Stimulated activated CD4-positive, alpha-beta T cell treated with anti-CD3 and anti-CD28 coated beads, Interleukin-12 subunit alpha, Interleukin-12 subunit beta, amount 100 ng/mL, for 48 hours (primary cell): ENCODE measurements at regions not wholly inside any gene's neighbourhood (a gene's known extent, or its start where the extent isn't known, plus 50 kb on each side); places are given as distances from the start of the nearest gene placed in this dataset.

ENCODE experiments used
- DNase-seq, 3 donors: peaks; one replicate each; pipeline ENCODE4 v3.0.0-alpha.2; 2020; ENCODE audit warnings: low read depth in 2 of 3, low spot score in 1 of 3

DNA sequence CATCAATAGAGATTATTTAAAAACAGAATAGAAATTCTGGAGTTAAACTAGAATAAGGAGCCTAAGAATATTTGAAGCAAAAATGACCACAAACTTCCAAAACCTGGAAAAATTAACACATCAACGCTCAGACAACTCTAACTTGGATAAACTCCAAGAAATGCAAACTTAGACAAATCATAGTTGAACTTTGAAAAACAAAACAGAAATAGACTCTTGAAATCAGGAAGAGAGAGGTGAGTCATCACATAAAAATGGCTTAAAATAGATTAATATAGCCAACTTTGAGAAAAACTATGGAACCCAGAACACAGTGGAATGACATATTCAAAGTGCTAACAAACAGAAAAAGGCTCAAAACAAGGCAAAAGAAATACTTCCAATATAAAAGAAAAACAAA lies 974.2 kb downstream of the JRKL start:
- no peak for DNase-seq

DNA sequence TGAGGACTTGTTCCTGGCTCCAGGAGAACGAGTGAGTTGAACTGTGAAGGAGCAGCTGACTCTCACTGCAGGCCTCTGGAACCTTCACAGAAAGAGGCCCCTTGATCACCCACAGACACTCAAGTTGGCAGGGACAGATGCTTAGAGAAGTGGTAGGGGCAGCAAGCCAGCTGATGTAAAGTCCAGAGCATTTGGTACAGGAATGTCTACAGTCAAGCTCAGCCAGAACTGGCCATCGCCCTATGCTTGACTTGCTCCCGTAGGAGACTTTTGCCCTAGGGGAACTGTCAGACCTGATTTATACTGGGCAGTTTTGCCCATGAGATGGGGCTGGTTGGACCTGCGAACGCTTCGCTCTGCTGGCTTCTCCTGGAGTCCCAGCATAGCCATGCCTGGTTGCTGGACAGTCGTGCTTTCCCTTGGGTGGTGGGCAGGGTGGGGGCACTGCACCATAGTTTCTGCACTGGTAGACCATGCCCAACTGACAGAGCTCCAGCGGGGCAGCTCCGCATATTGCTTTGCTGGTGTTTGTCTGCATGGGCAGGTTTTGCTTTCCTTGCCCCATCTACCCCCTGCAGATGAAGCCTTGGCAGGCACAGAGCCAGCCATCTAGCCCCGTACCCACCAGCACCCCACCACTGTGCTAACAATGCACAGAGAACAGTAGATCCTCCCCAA lies 977.7 kb downstream of the JRKL start:
- DNase-seq = no peak

DNA sequence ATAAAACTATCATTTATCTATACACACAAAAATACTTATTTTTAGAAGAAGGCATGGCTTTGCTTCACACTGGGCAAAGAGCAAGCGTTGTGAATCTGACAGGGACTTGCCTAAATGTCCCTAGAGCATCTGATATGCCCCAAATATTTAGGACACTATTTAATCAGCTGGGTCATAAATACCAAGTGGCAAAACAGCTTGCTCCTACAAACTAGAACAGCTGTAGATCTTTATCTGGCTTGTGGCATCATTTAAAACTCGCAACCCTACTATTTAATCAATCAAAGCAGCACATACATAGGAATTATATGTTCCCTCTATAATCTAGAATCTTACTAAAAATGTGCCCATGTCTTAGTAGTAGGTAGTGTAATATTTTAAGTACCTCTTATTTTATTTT lies 999.5 kb downstream of the JRKL start:
- DNase-seq = no peak

DNA sequence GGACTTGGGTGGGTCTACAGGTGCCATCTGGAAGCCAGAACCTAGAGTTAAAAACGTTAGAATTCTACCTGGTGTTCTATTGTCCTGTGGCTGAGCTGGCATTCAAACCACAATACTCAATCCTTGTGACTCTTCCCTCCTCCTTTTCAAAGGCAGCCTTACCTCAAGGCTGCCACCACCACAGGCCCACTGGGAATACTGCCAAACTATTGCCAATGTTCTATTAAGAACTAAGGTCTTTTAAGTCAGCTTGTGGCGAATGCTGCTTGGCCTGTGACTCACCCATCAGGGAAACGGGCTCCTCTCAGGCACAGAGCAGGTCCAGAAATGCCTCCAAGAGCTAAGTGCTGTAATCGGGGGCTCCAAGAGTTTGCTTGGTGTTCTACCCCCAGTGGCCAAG lies 1008.4 kb downstream of the JRKL start:
- no peak for DNase-seq

DNA sequence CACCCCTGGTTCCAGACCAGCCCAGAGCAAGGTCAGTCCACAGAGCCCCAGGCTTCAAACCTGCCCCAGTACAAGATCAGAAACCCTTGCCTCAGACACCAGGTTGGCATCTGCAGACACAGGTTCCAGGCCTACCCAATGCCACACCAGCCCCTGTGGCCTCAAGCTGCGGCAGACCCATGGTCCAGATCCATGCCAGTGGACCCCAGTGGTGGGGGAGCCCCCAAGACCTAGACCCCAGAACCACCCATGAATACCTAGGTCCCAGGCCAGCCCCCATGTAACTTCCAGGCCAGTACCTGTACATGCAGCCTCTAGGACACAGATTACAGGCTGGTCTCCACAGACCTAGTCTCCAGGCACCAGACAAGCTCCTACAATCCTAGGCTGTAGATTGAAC lies 1019.3 kb downstream of the JRKL start:
- DNase-seq = no peak

DNA sequence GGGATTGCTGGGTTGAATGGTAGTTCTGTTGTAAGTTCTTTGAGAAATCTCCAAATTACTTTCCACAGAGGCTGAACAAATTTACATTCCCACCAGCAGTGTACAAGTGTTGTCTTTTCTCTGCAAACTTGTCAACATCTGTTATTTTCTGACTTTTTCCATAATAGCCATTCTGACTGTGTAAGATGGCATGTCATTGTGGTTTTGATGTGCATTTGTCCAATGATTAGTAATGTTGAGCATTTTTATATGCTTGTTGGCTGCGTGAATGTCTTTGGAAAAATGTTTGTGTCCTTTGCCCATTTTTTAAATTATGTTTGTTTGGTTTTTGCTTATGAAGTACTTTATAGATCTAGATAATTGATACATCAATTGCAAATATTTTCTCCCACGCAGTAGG lies 1025.0 kb downstream of the JRKL start:
- DNase-seq = no peak

DNA sequence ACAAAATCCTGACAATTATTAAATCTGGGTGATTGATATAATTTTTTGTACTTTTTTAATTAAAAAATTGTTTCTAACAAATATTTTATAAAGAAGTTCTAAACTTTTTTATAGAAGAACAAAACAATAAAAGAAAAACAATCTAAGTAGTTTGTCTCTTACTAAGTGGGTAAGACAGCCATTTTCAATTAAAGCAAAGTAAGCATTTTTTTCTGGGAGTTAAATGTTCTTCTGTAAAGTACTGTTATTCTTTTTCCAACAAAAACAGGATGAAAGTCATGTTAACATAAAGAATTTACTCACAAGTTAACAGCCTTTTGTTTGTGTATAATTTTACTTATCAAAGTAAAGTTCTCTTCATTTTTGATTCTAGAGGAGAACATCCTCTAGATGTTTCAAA lies 1029.9 kb downstream of the JRKL start:
- no peak for DNase-seq

DNA sequence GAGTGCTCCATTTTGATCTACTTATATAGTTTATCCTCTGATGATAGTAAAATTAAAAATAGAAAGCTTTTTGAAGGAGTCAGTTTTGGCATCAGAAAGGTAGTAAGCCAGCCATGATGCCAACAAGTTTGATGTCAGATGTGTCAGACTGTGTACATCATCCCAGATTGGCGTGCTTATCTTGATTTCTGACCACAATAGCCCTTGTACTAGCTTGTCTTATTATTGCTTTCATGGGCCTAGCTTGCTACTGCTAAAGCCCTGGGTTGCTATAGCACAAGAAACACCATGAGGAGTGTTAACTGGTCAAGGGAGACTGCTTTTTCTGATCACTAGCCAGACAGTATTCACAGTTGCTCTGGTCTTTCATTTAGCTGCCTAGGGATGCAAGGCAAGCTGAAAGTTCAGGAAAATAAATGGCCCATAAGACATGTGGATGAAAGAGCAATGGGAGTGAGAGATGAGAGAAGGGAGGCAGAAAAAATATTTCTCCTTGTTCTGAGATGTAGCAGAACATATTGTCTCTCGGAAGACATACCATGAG lies 1038.5 kb downstream of the JRKL start:
- DNase-seq = no peak

DNA sequence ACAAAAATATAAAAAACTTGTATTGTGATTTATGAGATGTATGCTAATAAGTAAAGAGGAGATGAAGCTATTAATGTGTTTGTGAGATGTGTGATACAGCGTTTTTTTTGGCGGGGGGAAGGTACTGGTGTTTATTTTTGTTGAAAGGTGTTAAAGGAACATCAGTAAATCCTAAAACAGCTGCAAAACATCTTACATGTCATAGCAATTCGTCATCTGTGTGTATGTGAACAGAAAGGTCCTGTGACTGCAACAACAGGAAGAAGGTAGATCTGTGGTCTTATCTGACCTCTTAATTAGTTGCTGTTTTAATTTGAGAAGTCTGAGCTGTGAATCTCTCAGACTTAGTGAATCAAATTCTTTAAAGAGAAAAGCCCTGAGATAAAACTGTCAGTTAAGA lies 1041.1 kb downstream of the JRKL start:
- no peak for DNase-seq

DNA sequence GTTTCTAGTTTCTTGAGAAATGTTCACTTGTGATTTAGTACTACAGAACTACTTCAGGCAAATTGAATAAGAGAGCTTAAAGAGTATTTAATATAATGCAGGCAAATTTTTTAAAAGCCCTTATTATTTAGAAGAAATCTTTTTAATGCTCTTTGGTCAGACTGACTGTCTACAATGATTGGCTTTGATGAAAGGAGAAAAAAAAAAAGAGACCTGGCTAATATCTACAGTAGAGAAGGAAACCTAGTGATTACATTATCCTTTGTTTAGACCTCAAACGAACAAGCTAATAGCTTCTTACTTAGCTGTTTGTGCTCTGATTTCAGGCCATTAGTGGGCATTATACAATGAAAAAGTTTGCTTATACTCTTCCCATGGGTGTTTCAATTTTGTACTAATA lies 1043.1 kb downstream of the JRKL start:
- no peak for DNase-seq

DNA sequence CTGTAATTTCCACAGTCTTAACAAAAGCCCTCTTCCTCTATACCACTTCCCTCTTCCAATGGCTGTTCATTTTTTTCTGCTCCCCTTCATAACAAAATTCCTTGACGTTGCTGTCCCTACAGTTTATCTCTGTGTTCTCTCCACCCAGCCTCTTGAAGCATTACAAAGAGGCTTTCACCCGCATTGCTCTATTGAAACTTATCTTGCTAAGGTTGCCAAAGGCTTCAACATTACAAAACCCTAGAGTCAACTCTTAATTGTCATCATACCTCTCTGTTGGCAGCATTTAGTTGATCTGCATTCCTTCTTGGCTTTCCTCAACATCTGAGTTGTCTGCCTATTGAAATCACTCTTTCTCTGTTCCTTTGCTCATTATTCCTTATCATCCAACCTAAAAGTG lies 1055.7 kb downstream of the JRKL start:
- no peak for DNase-seq

DNA sequence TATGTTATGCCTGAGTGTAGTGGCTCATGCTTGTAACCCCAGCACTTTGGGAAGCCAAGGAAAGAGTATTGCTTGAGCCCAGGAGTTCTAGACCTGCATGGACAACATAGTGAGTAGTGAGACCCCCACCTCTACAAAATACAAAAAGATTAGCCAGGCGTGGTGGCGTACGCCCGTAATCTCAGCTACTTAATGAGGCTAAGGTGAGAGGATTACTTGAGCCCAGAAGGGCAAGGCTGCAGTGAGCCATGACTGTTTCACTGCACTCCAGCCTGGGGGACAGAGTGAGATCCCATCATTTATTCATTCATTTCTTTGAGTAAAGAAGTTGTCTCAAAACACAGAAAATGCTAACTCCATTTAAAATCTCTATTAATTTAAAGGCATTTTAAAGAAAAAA lies 1061.6 kb downstream of the JRKL start:
- no peak for DNase-seq

DNA sequence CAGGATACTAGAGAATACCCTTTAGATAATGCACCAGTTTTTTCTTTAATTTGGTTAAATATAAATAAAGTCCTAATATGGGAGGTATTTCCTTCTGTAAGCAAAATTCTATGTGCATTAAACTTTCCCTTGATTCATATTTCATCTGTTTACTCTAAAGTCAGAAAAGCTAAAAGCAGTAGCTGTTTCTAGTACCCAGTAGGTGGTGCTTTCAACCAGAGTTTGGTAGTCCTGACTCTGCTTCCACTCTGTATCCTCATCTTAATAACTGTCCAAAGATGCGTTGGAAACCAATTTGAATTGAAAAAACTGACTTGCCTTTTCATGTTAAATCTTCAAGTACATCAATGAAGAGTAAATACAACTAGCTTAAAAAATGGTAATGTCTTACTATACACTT lies 1065.2 kb downstream of the JRKL start:
- DNase-seq = no peak

DNA sequence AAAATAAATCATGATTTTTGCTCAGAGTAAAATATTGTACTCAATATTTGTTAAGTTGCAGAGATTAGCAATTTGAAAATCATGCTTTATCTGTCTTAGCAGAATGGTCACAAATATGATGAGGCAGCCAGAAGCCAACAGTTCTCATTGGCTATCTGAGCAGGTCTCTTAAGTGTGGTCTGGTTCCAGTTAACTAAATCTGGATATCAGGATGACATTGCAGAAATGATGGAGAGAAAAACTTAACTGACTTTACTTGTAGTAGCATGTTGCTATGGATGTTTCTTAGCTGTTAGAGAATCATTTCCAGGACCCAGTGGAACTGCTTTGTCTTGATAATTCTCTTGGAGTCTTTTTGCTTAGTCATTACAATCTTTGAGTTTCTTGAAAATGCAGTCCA lies 1070.3 kb downstream of the JRKL start:
- no peak for DNase-seq

DNA sequence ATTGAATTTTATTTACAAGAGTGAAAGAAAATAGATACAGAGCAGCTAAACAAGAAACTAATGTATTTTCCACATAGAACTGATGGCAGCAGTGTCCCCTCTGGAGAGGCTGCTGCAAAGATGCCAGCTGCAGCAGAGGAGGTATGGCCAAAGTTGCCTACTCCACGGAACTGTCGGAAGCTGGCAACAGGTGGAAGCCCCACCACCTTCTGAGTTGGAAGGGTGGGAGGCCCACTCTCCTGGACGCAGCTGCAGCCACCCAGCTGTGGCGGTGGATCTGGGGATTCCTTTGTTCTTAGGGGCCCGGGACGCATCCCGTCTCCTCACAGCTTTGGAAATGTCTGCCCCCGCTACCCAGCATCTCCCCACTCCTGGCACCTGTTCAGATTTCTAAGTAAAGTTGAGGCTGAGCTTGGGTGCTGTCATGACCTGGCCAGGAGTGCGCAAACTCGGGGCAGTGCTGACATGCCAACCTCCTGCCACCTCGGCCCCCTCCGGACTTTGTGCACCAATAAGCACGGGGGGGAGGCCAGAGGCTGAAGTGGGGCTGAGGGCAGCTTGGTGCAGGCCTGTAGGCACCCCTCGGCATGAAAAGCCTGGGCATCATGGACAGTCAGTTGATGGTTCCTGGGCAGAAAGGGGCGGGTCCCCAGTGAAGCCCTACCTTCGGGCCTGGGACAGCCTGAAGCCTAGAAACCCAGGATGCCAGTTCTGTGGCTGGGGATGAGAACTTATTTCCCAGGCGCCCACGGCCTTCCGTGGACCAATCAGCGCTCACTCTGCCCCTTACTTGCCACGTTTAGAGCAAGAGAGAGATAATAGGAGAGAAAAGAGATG lies 1071.4 kb downstream of the JRKL start:
- no peak for DNase-seq

DNA sequence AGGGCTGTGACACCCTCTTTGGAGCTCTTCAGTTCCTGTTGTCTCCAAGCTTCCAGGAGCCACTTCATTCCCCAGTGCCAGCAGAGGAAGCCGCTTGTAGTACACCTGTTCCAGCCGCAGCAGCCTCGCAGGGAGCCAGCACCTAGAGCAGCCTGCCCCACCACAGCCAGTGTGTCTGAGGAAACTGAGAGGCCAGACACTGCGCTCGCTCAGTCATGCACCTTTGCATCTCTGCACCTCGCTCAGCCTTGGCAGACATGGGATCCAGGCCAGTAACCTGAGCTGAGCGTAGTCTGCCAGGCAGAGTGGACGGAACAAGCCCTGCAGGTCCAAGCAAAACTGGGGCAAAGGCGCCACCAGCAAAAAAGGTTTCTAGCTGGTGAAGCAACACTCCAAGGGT lies 1072.1 kb downstream of the JRKL start:
- no peak for DNase-seq

DNA sequence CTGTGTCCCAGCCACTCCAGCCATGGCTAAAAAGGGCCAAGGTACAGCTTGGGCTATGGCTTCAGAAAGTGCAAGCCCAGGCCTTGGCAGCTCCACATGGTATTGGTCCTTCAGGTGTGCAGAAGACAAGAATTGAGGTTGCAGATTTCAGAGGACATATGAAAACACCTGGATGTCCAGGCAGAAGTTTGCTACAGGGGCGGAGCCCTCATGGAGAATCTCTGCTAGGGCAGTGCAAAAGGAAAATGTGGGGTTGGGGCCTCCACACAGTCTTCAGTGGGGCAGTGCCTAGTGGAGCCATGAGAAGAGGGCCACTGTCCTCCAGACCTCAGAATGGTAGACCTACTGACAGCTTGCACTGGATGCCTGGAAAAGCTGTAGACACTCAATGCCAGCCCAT lies 1074.1 kb downstream of the JRKL start:
- DNase-seq = no peak

DNA sequence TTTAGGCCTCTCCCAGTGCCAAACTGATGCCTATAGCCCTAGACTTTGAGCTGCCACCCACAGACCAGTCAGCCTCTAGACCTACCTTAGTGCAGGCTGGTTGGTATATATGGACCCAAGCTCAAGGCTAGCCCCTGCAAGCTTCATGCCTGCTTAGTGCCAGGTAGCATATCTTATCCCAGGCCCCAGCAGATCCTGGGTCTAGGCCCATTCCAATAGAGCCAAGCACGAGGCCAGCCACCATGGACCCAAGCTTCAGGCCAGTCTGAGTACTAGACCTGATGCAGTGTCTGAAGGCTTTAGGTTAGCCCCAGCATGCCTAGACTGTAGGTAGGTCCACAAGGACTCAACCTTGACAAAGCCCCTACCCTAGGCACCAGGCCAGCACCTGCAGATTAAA lies 1081.7 kb downstream of the JRKL start:
- no peak for DNase-seq

DNA sequence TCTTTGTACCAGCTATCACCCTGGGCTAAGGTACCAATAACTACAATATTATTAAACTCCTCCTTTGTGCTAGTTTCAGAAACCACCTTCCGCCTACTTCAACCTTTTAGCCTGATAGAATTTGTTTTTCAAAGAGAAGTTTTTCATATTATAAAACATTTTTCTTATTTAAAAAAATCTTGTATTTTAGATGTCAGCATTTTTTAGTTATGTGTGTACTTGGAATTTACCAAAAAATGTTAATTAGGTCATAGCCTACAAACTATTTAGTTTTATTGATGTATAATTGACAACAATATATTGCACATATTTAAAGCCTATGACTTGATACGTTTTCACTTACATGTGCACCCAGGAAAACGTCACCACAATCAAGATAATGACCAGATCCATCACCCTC lies 1097.6 kb downstream of the JRKL start:
- DNase-seq = no peak

DNA sequence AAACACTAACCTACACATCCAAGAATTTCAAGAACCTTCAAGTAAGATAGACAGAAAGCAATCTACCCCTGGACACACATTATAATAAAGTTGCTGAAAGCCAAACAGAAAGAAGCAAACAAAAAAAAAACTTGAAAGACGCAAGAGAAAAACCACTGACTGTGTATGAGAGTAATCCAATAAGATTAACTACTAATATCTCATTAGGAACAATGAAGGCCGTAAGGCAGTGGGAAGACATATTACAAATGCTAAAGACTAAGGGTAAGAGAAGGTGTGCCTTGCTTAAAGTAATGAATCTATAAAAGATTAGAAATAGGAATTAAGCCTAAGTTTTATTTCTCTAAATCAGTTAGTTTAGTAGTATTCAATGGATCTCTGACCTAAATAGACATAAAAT lies 1109.1 kb downstream of the JRKL start:
- DNase-seq = no peak

DNA sequence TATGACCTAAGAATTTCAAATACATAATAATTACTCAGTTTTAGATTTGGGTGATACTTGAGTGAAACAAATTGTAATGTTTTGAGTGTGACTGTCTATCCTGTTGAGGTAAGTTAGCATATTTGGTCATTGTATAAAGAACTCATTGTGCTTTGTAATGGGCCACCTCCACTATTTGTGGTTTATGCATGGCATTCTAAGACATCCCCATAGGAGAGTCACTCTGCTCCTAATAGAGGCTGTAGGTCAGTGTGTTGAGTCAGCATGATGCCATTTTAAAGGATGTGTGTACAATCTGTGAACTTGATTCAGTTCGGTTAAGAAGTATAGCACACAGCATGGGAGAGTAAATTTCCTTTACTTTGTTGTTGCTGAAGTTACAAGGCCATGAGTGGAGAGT lies 1112.4 kb downstream of the JRKL start:
- DNase-seq = no peak

DNA sequence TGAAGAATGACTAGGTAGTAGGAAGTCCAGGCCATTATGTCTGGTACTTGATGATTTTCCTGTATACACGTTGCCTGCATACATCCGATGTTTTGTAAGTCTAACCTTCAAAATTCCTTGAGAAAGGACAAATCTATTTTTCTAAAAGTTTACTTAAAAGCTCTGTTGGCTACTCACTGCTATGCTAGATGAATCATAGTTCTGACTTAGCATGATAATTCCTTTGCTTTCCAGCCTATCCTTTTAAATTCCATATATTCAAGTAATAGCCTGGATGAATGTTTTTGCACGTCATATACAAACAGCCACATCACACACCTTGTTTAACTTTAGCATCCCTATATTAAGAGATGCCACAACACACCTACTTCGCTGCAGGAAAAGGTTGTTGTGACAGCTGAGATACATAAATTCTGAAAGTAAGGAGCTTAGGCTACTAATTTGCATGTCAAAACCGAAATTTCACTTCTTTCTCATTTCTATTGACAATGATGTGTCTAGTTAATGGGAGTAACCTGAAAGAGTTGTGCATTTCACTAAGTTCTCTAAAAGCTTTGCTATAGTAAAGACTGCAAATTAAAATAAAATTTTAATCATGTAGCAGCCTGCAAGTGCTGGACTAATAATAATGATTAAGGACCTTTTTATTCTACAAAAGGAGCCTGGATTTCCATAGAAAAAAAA lies 1116.4 kb downstream of the JRKL start:
- DNase-seq = no peak
